ENCODE measurements at regions not wholly inside any gene's neighbourhood (a gene's known extent, or its start where the extent isn't known, plus 50 kb on each side); places are given as distances from the start of the nearest gene placed in this dataset.

- no peak for DNase-seq (ENCODE audit: low spot score)
Measured at GRCh38 chr2:81942876-81943275, 1638.3 kb upstream of the LRRTM1 start.

GRCh38 chr2:81942136-81942680 is 1637.7 kb upstream of the LRRTM1 start:
- no peak for DNase-seq (ENCODE audit: low spot score)

DNA sequence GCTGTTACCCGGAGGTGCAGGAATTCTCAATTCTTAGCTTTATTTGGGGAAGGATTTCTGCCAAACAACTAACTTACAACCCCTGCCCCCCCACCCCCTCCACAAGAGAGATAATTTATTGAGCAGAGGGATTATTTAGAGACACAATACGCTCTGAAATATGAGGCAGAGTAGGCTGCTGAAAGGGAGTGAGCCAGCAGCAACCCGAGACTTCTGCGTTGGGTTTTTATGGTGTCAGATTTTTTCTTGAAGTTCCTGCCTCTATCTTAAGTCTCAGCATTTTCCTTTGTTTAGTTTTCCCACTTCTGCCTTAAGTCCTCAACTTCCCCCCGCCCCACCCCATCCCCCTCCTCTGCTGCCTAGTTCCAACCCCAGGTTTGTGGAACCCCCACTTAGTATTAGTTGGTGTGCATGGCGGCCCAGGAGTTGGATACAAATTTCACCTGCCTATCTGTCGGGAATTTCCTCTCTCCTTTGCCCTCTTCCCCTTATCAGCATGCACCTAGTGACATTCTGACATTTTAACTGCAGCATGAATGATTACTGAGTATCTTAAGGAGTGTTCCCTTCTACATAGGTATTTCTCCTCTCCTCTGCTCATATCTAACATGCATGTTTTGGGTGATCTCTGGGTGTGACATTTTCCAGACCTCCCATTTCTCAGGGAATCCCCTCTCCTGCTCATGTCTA is 1635.9 kb upstream of the LRRTM1 start:
- DNase-seq (ENCODE audit: low spot score): no peak

DNA sequence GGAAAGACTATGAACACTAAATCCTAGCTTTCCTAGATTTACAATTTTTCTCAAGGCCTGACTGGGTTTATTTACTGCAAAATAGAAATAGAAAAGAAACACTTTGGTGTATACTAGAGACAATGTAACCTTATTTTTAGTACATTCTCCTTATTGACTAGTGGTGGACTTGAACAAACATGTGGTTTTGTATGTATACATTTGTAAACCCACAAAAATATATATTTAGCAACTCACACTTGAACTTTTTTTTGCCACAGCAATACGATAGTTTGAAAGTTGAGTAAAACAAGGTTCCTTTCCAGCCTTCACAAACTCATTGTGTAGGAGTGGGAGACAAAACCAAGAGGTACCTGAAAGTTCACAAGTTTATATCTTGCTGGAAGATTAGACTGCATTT is 1633.4 kb upstream of the LRRTM1 start:
- no peak for DNase-seq (ENCODE audit: low spot score)

DNA sequence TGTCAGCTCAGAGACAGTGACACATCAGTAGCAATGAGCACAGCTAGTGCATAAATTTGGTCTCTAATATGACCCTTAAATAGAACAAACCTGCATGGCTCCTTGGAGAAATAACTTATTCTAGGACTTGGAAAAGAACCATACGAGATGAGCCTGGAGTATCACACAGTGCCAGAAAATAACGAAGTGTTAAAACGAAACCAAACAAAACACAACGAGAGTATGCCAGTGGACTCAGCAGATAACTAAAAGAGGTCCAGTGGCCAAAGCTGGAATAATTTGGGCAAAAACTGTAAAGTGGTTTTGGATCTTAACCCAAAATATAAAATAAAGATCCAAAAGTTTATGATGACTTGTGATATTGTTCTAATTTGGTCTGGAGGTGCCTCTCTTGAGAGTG is 1599.0 kb upstream of the LRRTM1 start:
- no peak for DNase-seq (ENCODE audit: low spot score)

DNA sequence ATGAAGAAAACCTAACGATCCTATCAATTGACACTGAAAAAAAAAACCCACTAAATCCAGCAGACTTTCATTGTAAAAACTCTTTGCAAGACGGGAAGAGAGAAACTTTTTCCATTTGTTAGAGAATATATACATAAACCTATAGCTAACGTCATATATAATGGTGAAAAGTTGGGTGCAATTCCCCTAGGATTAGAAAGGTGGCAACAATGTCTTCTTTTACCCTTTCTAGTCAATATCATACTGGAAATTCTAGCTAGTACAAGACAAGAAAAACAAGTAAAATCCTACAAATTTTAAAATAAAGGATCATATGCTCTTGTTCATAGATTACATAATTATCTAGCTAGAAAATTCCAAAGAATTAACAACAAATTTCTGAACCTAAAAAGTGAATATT is 1596.5 kb upstream of the LRRTM1 start:
- peak; percentile 1 for DNase-seq (ENCODE audit: low spot score)

GRCh38 chr2:81895620-81896250 is 1591.2 kb upstream of the LRRTM1 start:
- DNase-seq (ENCODE audit: low spot score): no peak

DNA sequence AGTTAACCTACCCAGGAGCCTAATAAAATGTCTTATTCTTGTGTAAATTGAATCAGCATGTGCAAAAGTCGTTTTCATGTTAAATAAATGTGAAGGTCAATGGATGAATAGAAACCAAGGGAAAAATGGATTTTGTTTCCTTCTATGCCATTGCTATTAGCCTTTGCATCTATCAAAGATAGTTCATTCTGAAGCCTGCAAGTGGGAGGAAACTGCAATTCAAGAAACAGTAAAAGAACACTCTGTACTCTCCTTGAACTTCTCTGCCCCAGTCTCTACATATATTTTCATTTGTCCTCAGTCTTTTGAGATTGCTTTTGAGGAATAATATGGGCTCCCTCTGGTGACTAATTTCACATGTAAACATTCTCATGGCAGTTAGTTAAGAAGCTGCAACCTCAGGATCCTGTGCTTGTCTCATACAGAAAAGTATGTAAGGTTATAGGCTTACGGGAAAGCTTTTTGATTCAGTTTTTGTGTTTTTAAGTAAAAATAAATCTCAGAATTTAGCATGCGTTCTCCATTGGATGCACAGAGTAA is 1590.0 kb upstream of the LRRTM1 start:
- no peak for DNase-seq (ENCODE audit: low spot score)

- no peak for DNase-seq (ENCODE audit: low spot score)
Measured at GRCh38 chr2:81876624-81877023, 1572.1 kb upstream of the LRRTM1 start.

DNA sequence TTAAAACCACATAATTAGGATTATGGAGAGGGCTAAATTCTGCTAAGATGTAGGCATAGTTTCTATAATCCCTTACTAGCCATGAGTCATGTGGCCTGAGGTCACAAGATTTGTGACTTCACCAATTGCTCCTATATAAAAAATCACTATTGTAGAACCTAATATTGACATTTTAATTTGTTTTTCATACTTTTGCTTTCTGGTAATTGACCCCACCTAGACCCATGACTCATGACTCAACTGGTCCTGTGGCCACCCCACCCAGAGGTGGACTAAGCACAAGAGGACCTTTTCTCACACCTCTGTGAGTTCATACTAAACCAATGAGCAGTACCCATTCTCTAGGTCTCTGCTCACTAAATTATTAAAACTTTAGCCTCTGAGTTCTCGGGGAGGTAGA is 1567.5 kb upstream of the LRRTM1 start:
- DNase-seq (ENCODE audit: low spot score): no peak

DNA sequence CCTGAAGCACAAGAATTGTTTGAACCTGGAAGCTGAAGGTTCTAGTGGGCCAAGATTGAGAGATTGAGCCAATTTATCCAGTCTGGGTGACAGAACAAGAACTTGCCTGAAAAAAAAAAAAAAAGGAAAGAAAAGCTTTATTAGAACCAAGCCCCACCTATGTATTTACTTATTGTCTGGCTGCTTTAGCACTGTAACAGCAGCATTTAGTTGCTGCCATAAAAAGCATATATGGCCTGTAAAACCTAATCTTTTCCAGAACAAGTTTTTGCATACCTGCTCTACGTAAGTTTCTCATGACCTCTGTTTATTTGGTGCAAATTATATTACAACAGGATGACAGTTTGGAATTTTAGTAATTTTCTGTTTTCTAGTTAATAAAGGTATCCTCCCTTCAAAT is 1565.6 kb upstream of the LRRTM1 start:
- DNase-seq (ENCODE audit: low spot score): no peak

- no peak for DNase-seq (ENCODE audit: low spot score)
Measured at GRCh38 chr2:81858998-81859397, 1554.4 kb upstream of the LRRTM1 start.

GRCh38 chr2:81853341-81853740 is 1548.8 kb upstream of the LRRTM1 start:
- DNase-seq (ENCODE audit: low spot score): no peak

DNA sequence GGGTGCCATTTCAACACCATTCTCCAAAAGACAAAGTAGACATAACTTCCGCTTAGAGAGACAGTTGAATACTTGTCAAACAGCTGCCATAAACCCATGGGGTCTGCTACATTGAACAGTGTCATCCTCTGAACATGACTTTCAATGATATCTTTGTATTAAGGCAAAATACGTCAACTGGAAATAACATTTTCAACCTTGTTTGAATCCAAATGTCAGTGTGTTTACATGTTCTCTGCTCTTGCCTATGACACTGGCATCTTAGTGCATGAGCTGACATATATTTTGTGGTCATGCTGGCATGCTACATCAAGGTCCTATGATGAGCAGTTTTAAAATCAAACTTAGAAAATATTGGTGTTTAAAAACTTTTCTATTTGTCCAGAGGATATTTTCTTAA is 1548.1 kb upstream of the LRRTM1 start:
- DNase-seq (ENCODE audit: low spot score): no peak

- no peak for DNase-seq (ENCODE audit: low spot score)
Measured at GRCh38 chr2:81839780-81840179, 1535.2 kb upstream of the LRRTM1 start.

DNA sequence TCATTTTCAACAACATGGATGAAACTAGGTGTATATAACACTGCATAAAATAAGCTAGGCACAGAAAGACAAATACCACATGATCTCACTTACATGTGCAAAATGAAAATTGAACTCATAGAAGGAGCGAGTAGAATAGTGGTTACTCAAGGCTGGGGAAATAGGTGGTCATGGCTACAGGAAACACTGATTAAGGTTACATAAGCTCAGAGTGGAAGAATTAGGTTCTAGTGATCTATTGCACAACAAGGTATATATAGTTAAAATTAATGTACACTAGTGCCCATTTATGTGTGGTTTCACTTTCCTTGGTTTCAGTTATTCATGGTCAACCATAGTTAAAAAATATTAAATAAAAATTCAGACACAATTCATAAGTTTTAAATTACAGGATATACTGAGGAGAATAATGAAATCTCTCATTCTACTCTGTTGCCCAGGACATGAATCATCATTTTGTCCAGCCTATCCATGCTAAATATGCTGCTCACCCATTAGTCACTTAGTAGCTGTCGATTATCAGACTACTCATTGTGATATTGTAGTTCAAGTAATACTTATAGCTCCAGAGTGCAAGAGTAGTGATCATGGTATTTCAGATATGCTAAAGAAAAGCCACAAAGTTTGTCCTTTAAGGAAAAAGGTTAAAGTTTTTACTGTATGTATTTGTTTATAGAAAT is 1530.9 kb upstream of the LRRTM1 start:
- peak; percentile 33 for DNase-seq (ENCODE audit: low spot score)

DNA sequence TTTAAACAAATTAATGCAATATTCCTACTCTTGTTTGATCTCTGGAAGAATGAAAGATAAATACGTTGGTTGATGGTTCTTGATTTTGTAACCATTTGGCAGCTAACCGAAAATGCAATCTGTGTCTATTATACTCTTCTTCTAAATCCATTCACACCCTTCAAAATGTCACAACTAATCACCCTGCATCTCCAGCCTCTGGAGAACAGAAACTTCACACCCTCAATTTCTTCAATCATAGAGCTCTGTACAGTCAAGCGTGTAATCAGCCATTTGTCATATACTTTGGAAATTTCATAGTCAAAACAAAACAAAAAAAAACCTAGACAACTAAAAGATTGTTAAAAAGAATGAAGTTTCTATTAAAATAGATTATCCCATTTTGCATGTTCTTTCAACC is 1482.3 kb upstream of the LRRTM1 start:
- no peak for DNase-seq (ENCODE audit: low spot score)

DNA sequence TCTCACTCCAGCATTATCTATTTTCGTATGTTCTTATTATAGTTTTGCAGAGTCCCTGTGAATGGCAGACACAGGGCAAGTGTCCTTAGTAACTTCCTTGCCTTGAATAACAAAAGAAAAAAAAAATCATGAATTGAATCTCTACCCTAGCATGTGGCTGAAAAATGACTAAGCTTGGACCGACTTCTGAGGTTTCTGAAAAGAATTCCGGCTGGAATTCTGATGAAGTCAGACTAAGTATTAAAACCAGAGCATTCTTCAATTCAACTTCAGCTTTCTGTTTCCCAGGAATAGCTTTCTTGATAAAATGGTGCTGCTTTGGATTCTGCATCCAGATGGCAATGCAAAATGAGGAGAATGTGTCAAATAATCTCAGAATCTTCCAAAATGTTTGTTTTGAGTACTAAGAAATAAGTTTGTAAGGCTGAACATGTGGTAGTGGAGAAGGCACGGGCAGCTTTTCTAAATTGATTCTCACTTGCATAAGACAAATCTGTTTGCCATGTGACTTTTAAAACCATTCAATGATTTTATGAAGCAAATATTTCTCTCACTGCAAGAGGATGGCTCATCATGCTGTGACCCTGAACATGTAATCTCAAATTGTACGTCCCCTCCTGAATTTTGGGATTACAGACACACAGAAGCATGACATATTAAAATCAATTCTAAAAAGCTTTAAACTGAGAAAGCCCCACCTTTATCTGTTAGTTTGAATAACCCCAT is 1462.8 kb upstream of the LRRTM1 start:
- peak; percentile 1 for DNase-seq (ENCODE audit: low spot score)

GRCh38 chr2:81747481-81748070 is 1443.0 kb upstream of the LRRTM1 start:
- no peak for DNase-seq (ENCODE audit: low spot score)

DNA sequence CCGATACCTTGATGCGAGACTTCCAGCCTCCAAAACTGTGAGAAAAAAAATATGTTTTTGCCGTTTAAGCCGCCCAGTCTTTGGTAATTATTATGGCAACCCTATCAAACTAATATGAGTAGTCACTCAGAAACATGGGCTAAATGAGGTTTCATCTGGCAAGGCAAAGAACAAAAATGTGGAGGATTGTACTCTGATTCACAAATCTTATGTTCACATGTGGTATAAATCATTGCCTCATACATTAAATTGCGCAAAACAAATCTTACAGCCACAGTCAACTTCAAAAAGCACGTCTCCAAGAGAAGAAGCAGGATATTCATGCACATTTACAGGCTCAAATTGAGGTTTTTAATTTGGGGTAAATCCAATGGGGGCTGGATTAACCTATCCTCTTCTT is 1435.4 kb upstream of the LRRTM1 start:
- no peak for DNase-seq (ENCODE audit: low spot score)

- no peak for DNase-seq (ENCODE audit: low spot score)
Measured at GRCh38 chr2:81734981-81735380, 1430.4 kb upstream of the LRRTM1 start.

DNA sequence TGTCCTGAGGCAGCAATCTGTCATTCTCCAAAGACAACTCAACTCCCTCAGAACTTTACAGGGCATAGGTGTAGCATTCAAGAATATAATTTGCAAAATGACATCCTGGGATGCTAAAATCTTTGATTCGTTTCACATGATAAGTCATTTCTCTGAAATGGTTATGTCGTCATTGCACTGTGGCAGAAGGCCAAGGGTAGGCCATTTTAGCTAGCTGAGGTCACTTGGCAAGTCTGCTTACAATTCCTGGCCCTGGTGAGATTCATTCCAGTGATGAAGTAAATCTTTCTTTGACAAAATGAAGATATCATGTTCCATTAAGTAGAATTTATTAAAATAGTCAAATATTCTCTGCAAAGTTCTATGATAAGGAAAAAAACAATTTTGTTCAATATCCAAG is 1410.3 kb upstream of the LRRTM1 start:
- no peak for DNase-seq (ENCODE audit: low spot score)
